ENCODE measurements at regions not wholly inside any gene's neighbourhood (a gene's known extent, or its start where the extent isn't known, plus 50 kb on each side); places are given as distances from the start of the nearest gene placed in this dataset.

GRCh38 chr15:87591042-87591441, 665.5 kb downstream of the NTRK3 start:
- TF ChIP-seq, protein P1, sequence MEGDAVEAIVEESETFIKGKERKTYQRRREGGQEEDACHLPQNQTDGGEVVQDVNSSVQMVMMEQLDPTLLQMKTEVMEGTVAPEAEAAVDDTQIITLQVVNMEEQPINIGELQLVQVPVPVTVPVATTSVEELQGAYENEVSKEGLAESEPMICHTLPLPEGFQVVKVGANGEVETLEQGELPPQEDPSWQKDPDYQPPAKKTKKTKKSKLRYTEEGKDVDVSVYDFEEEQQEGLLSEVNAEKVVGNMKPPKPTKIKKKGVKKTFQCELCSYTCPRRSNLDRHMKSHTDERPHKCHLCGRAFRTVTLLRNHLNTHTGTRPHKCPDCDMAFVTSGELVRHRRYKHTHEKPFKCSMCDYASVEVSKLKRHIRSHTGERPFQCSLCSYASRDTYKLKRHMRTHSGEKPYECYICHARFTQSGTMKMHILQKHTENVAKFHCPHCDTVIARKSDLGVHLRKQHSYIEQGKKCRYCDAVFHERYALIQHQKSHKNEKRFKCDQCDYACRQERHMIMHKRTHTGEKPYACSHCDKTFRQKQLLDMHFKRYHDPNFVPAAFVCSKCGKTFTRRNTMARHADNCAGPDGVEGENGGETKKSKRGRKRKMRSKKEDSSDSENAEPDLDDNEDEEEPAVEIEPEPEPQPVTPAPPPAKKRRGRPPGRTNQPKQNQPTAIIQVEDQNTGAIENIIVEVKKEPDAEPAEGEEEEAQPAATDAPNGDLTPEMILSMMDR (IDR thresholded peaks at IDR 0.05), result no peak
- no peak for TF ChIP-seq SIN3A (IDR thresholded peaks at IDR 0.05; ENCODE audit: borderline replicate concordance, insufficient read depth, low read depth, low read length)
- TF ChIP-seq, protein P2, sequence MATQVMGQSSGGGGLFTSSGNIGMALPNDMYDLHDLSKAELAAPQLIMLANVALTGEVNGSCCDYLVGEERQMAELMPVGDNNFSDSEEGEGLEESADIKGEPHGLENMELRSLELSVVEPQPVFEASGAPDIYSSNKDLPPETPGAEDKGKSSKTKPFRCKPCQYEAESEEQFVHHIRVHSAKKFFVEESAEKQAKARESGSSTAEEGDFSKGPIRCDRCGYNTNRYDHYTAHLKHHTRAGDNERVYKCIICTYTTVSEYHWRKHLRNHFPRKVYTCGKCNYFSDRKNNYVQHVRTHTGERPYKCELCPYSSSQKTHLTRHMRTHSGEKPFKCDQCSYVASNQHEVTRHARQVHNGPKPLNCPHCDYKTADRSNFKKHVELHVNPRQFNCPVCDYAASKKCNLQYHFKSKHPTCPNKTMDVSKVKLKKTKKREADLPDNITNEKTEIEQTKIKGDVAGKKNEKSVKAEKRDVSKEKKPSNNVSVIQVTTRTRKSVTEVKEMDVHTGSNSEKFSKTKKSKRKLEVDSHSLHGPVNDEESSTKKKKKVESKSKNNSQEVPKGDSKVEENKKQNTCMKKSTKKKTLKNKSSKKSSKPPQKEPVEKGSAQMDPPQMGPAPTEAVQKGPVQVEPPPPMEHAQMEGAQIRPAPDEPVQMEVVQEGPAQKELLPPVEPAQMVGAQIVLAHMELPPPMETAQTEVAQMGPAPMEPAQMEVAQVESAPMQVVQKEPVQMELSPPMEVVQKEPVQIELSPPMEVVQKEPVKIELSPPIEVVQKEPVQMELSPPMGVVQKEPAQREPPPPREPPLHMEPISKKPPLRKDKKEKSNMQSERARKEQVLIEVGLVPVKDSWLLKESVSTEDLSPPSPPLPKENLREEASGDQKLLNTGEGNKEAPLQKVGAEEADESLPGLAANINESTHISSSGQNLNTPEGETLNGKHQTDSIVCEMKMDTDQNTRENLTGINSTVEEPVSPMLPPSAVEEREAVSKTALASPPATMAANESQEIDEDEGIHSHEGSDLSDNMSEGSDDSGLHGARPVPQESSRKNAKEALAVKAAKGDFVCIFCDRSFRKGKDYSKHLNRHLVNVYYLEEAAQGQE (IDR thresholded peaks at IDR 0.05; ENCODE audit: insufficient read depth in 1 of 2, low read depth in 2 of 2, low read length in 1 of 2), result no peak
